HG03460 (cell line): ENCODE measurements at regions not wholly inside any gene's neighbourhood (a gene's known extent, or its start where the extent isn't known, plus 50 kb on each side); places are given as distances from the start of the nearest gene placed in this dataset.
"Not testable (repeated sequence)": the region's sequence is repeated elsewhere in the genome, so short reads cannot be mapped to it uniquely, and the experiment has no call there.

Source experiments
- ATAC-seq: cut with Tn5 transposase; IDR thresholded peaks from one replicate; pipeline ENCODE4 v1.9.1; 2021; ENCODE audit not compliant: unreplicated experiment

- ATAC-seq, result no peak
Measured at GRCh38 chr7:121501566-121501965, 105.5 kb upstream of the FAM3C start.

GRCh38 chr7:121500360-121501058, 104.4 kb upstream of the FAM3C start:
- no peak for ATAC-seq

DNA sequence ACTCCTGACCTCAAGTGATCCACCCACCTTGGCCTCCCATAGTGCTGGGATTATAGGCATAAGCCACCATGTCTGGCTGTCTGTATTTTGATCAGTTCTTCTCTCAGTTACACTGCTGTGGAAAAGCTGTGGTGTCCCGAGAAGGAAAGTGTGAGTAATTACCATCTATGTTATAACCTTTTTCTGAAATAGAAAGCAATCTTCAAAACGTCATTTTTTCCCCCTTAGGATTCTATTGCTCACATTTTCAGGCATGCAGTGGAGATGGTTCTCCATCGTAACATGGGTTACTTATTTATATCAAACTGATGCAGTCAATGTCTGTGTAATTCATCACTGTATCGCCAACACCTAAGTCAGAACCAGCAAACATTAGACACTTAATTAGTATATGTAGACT, 103.5 kb upstream of the FAM3C start:
- ATAC-seq, result no peak

GRCh38 chr7:121498816-121499215, 102.7 kb upstream of the FAM3C start:
- no peak for ATAC-seq

DNA sequence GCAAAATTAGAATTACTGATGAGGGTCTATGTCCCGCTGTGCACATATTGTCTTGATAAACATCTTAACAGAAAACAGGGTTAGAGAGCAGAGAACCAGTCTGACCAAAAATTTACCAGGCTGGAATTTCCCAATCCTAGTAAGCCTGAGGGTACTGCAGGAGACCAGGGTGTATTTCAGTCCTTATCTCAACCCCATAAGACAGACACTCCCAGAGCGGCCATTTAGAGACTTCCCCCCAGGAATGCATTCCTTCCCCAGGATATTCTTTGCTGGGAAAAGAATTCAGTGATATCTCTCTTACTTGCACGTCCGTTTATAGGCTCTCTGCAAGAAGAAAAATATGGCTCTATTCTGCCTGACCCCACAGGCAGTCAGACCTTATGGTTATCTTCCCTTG, 101.4 kb upstream of the FAM3C start:
- ATAC-seq, result not testable (repeated sequence)

DNA sequence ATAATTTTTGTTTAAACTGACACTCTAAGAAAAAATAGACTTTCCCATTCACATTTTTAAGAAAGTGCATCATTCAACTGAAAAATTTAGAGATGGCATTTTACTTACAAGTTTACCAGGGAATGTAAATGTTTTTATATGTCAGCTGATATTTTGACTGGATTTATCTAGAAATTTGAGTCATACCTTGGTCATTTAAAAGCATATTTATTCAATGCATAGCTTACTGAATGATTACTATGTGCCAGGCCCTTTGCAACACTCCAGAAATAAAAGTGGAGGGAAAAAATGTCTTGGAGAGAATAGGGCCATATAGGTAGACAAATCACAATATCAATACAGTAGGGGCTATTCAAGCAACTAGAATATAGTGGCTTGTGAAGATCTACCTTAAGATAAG, 98.4 kb upstream of the FAM3C start:
- no peak for ATAC-seq

DNA sequence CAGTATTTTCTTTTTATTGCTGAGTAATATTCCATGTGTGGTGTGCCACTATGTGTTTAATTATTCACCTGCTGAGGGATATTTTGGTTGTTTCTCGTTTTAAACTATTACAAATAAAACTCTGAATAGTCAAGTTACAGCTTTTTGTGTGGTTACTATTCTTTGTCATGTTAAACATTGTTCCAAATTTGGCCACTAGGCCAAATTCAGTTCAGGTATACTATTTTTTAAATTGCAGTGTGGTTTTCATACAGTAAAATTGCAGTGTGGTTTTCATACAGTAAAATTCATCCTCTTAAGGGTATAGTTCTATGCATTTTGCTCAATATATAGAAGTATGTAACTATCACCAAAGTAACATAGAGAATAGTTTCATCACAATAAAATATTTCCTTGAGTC, 97.4 kb upstream of the FAM3C start:
- no peak for ATAC-seq

- no peak for ATAC-seq
Measured at GRCh38 chr7:121490309-121490708, 94.2 kb upstream of the FAM3C start.

DNA sequence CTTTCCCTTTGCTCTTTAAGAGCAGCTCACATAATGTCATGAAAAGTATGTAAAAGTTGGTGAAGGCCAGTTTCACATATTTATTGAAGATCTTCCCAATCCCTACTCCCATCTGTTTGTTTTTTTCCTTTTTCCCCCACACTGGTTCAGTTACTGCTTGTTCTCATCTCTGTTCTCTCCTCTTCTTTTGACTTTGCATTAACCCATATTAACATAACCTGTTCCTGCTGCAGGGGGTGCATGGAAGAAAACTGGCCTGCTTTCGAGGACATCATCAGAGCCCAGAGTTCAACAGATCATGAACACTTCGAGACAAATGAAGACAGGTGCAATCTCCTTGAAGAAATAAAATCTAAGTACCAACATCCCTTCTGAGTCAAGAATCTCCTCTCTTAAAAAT, 93.3 kb upstream of the FAM3C start:
- no peak for ATAC-seq

- no peak for ATAC-seq
Measured at GRCh38 chr7:121488111-121488650, 92.1 kb upstream of the FAM3C start.

GRCh38 chr7:121486590-121486989, 90.5 kb upstream of the FAM3C start:
- no peak for ATAC-seq

DNA sequence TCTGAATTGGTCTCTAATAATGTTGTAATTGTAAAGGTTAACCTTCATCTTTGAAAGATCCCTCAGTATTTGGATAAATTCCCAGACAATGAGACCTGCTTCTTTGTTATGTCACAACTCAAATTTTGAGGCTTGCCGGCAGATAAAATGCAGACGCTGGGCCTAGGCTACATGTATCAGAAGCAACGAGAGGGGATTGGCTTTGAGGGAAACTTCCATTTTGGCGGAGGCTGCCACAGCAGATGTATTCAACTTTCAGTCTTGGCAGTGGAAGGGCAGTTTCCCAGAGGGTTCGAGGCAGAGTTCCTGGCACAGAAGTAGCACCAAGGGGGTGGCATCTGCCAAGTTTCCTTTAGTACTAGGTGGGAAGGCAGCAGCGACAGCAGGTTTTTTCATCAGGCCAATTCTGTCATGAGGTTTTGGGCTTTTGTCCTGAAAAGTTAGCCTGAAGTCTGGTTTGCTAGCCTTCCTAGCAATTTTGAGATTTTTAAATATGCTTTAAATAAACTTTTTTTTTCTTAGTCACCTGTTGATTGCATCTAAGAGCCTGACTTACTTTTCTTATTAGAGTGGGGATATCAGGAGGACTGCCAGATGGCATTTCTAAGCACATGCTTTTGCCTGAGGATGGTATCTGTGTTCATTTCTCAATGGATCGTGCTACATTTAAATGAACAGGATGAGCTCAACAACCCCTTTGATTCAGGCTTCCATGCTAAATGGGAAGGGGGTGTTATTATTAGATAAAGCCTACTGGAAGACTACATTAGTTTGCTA, 89.5 kb upstream of the FAM3C start:
- no peak for ATAC-seq

GRCh38 chr7:121484089-121484763, 88.1 kb upstream of the FAM3C start:
- ATAC-seq, result no peak

DNA sequence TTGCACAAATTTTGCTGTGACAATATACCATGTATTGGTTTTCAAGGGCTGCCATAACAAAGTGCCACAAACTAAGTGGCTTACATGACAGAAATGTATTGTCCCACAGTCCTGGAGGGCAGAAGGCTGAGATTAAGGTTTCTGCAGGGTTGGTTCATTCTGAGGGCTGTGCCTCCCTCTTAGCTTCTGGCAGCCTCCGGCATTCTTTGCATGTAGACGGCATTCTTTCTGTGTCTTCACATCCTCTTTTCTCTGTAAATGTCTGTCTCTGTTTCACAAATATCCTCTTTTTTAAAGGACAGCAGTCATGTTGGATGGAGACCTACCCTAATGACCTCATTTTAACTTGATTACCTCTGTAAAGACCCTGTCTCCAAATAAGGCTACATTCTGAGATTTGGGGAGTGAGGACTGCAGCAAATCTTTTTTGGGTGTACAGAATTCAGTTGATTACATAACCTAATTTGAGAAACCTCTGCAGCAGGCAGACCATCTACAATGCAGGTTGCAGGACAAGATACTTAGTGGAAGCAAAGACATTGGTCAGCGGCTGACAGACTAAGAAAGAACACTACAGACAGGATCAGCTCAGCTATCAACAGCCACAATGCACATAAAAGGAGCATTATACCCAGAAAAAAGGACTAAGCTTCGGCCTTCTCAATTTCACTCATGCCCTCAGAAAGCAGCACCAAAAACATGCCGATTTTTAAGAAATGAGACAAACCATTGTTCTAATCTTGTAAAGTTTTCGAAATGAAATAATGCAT, 84.6 kb upstream of the FAM3C start:
- ATAC-seq, result no peak

GRCh38 chr7:121480058-121480457, 84.0 kb upstream of the FAM3C start:
- ATAC-seq, result no peak

GRCh38 chr7:121479466-121479865, 83.4 kb upstream of the FAM3C start:
- no peak for ATAC-seq

GRCh38 chr7:121475806-121476205, 79.7 kb upstream of the FAM3C start:
- no peak for ATAC-seq

DNA sequence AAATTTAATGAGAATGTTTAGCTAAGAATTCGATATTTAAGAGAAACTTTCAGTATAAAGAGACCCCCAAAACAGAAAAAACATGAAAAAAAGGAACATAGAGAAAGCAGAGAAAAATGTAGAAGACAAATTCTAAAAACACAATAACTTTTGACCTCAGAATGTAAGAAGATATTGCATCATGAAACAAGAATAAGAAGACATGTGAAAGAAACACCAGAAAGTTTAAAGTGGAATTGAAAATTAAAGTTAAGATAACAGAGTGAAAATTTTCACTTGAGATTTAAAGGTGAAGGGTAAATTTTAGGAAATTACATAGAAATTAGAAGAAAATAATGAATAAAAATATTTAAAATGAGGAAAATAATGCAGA, 78.2 kb upstream of the FAM3C start:
- no peak for ATAC-seq

DNA sequence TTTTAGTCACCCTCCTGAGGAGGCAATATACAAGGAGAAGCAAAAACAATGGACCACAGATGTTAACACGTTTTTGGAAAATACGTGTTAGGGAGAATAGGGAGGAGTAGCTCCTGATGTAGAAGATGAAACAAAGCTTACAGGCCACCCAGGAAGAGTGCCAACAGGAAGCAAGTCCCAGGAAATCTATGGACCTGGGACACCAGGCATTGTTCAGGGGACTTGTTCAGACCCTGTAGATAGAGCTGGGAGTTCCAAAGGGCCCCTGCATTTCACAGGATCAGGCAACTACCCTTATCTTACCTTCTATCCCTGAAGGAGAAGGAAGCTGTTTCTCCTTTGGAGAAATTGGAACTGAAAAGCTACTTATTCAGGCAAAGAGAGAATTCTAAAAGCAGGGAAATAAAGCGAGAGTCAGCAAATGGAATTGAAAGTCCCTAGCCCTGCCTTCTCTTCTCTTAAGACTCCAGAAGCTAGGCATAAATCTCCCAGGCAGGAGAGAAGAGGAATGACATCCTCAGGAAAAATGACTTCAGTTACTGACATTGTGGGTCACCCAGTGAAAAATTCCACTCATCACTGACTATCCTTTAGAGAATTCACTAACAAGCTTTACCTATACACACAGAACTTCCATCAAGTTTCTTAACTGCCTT, 77.7 kb upstream of the FAM3C start:
- no peak for ATAC-seq

DNA sequence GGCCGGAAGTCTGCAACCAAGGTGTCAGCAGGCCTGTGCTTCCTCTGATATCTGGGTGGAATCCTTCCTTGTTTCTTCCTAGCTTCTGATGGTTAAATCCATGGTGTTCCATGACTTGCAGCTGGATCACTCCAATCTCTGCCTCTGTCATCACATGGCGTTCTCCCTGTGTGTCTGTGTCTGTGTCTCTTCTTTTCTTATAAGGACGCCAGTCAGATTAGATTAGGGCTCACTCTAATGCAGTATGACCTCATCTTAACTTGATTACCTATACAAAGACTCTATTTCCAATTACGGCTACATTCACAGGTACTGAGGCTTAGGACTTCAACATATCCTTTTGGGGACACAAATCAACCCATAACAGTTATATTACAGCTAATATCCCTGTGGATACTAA, 70.3 kb upstream of the FAM3C start:
- ATAC-seq, result no peak

GRCh38 chr7:121459148-121459547, 63.0 kb upstream of the FAM3C start:
- no peak for ATAC-seq
